ENCODE measurements at regions not wholly inside any gene's neighbourhood (a gene's known extent, or its start where the extent isn't known, plus 50 kb on each side); places are given as distances from the start of the nearest gene placed in this dataset.

- Histone ChIP-seq H3K4me1 (ENCODE audit: control insufficient read depth in 1 of 2, insufficient read depth in 2 of 2, low read depth in 1 of 2, low read length in 1 of 2) (peaks cover 0 to 10% of the 10 kb centered on the region in 2 experiments; a peak in 2 of 4 replicates), H3K79me2 (ENCODE audit: insufficient read depth) (no peaks in the 10 kb centered on the region), H3K9ac (no peak overlapping the region), H3K9me2 (no peaks in the 10 kb centered on the region), H2AFZ (ENCODE audit: low read depth) (no peak overlapping the region), H3K4me2 (no peak overlapping the region), H4K20me1 (ENCODE audit: insufficient read depth) (no peaks in the 10 kb centered on the region), H3K36me3 (replicated peaks in 1 of 2; ENCODE audit: control insufficient read depth in 1 of 2, insufficient read depth in 2 of 2, low read length in 1 of 2) (no peaks in the 10 kb centered on the region), H3F3A (replicated peaks; ENCODE audit: insufficient read depth) (peaks cover 17% of the 10 kb centered on the region), H3K4me3 (ENCODE audit: low read depth in 2 of 2, low read length in 1 of 2) (no peak overlapping the region), H3K27me3 (ENCODE audit: insufficient read depth) (no peaks in the 10 kb centered on the region), H3K27ac (ENCODE audit: low read depth in 2 of 2, low read length in 1 of 2) (peak overlapping the region in 1 of 2 experiments; percentile 56; a peak in 2 of 4 replicates), H3K9me3 (no peaks in the 10 kb centered on the region)
- DNase-seq: no peak
- 78% methylated on average over 2 of the region's 2 CpGs for WGBS (ENCODE audit: low lambda C conversion rate)
- TF ChIP-seq SIN3A (IDR thresholded peaks at IDR 0.05; ENCODE audit: borderline replicate concordance, low read depth, low read length) (no peak), EZH2phosphoT487 (IDR thresholded peaks at IDR 0.05; ENCODE audit: borderline replicate concordance, low read depth) (no peak), RCOR1 (IDR thresholded peaks at IDR 0.05; ENCODE audit: low read length) (no peak), PBX3 (IDR thresholded peaks at IDR 0.05) (no peak), FOXM1 (IDR thresholded peaks at IDR 0.05; ENCODE audit: low read depth) (no peak), POLR2AphosphoS5 (IDR thresholded peaks at IDR 0.05; ENCODE audit: low read depth, low read length) (no peak), MXI1 (IDR thresholded peaks at IDR 0.05; ENCODE audit: low read depth, low read length) (no peak), RFX5 (IDR thresholded peaks at IDR 0.05; ENCODE audit: low read length) (no peak), FOXJ3 (CRISPR knock-in tag; IDR thresholded peaks at IDR 0.05) (no peak), TCF12 (IDR thresholded peaks at IDR 0.05) (no peak), RAD21 (IDR thresholded peaks at IDR 0.05; ENCODE audit: low read length) (no peak), USF2 (IDR thresholded peaks at IDR 0.05; ENCODE audit: borderline replicate concordance, low read depth, low read length) (no peak)
- TF ChIP-seq, protein P1, sequence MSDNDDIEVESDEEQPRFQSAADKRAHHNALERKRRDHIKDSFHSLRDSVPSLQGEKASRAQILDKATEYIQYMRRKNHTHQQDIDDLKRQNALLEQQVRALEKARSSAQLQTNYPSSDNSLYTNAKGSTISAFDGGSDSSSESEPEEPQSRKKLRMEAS (IDR thresholded peaks at IDR 0.05; ENCODE audit: low read depth): no peak
- TF ChIP-seq, protein P2, sequence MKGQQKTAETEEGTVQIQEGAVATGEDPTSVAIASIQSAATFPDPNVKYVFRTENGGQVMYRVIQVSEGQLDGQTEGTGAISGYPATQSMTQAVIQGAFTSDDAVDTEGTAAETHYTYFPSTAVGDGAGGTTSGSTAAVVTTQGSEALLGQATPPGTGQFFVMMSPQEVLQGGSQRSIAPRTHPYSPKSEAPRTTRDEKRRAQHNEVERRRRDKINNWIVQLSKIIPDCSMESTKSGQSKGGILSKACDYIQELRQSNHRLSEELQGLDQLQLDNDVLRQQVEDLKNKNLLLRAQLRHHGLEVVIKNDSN (IDR thresholded peaks at IDR 0.05; ENCODE audit: borderline replicate concordance, low read depth): no peak
- POLR2A ChIA-PET: no interaction called here
- CTCF ChIA-PET: no interaction called here
These were observed 105.7 kb upstream of the PLEKHG7 start for GRCh38 chr12:92597118-92597517.

DNA sequence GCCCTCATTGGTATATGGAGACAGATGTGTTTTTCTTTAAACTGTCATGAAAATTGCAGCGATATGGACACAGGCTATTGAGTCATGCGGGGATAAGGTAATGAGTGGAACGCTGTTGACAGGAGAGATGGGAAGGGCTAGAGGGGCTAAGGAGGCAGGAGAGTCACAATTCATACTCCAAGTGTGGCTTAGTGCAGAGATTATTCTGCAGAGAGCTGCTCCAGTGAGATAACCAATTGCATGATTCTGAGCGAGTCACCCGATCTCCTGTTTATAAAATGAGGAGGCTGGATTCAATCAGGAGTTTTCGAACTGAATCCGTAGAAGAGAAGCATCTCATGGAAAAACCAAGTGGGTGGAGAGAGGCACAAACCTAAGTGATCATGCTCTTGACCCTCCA, 106.4 kb upstream of the PLEKHG7 start:
- WGBS (ENCODE audit: low lambda C conversion rate): 27% methylated on average over 7 of the region's 7 CpGs
- POLR2A ChIA-PET: no interaction called here
- TF ChIP-seq ELF1 (IDR thresholded peaks at IDR 0.05) (no peak), GATA2 (CRISPR knock-in tag; IDR thresholded peaks at IDR 0.05) (no peak), RFX5 (IDR thresholded peaks at IDR 0.05; ENCODE audit: low read length) (no peak), JUND (IDR thresholded peaks at IDR 0.05) (peak; percentile 26; the same call in 1 of the 2 replicates), SIN3A (IDR thresholded peaks at IDR 0.05; ENCODE audit: borderline replicate concordance, low read depth, low read length) (no peak), YY1 (IDR thresholded peaks at IDR 0.05; ENCODE audit: low read depth) (no peak), EZH2phosphoT487 (IDR thresholded peaks at IDR 0.05; ENCODE audit: borderline replicate concordance, low read depth) (no peak), USF2 (IDR thresholded peaks at IDR 0.05; ENCODE audit: borderline replicate concordance, low read depth, low read length) (no peak), MEF2A (IDR thresholded peaks at IDR 0.05; ENCODE audit: borderline replicate concordance, low read depth) (no peak)
- TF ChIP-seq, protein P3, sequence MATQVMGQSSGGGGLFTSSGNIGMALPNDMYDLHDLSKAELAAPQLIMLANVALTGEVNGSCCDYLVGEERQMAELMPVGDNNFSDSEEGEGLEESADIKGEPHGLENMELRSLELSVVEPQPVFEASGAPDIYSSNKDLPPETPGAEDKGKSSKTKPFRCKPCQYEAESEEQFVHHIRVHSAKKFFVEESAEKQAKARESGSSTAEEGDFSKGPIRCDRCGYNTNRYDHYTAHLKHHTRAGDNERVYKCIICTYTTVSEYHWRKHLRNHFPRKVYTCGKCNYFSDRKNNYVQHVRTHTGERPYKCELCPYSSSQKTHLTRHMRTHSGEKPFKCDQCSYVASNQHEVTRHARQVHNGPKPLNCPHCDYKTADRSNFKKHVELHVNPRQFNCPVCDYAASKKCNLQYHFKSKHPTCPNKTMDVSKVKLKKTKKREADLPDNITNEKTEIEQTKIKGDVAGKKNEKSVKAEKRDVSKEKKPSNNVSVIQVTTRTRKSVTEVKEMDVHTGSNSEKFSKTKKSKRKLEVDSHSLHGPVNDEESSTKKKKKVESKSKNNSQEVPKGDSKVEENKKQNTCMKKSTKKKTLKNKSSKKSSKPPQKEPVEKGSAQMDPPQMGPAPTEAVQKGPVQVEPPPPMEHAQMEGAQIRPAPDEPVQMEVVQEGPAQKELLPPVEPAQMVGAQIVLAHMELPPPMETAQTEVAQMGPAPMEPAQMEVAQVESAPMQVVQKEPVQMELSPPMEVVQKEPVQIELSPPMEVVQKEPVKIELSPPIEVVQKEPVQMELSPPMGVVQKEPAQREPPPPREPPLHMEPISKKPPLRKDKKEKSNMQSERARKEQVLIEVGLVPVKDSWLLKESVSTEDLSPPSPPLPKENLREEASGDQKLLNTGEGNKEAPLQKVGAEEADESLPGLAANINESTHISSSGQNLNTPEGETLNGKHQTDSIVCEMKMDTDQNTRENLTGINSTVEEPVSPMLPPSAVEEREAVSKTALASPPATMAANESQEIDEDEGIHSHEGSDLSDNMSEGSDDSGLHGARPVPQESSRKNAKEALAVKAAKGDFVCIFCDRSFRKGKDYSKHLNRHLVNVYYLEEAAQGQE (IDR thresholded peaks at IDR 0.05; ENCODE audit: low read depth, low read length): no peak
- TF ChIP-seq, protein P2 (IDR thresholded peaks at IDR 0.05; ENCODE audit: borderline replicate concordance, low read depth): no peak

More for the DNA sequence above, 106.4 kb upstream of the PLEKHG7 start:
- Histone ChIP-seq H3K4me2 (peak overlapping the region; percentile 52), H3K4me1 (ENCODE audit: control insufficient read depth in 1 of 2, insufficient read depth in 2 of 2, low read depth in 1 of 2, low read length in 1 of 2) (peaks cover 0 to 10% of the 10 kb centered on the region in 2 experiments; a peak in 2 of 4 replicates), H3F3A (replicated peaks; ENCODE audit: insufficient read depth) (peaks cover 17% of the 10 kb centered on the region), H3K36me3 (replicated peaks in 1 of 2; ENCODE audit: control insufficient read depth in 1 of 2, insufficient read depth in 2 of 2, low read length in 1 of 2) (no peaks in the 10 kb centered on the region), H3K79me2 (ENCODE audit: insufficient read depth) (no peaks in the 10 kb centered on the region), H3K9me2 (no peaks in the 10 kb centered on the region), H4K20me1 (ENCODE audit: insufficient read depth) (no peaks in the 10 kb centered on the region), H3K9ac (no peak overlapping the region), H3K9me3 (no peaks in the 10 kb centered on the region), H3K4me3 (ENCODE audit: low read depth in 2 of 2, low read length in 1 of 2) (no peak overlapping the region), H2AFZ (ENCODE audit: low read depth) (peak overlapping the region; percentile 58), H3K27ac (ENCODE audit: low read depth in 2 of 2, low read length in 1 of 2) (peak overlapping the region in 1 of 2 experiments; percentile 56; a peak in 2 of 4 replicates), H3K27me3 (ENCODE audit: insufficient read depth) (no peaks in the 10 kb centered on the region)
- CTCF ChIA-PET: no interaction called here
- DNase-seq: no peak
